ENCODE measurements at regions not wholly inside any gene's neighbourhood (a gene's known extent, or its start where the extent isn't known, plus 50 kb on each side); places are given as distances from the start of the nearest gene placed in this dataset.
"Not testable (repeated sequence)": the region's sequence is repeated elsewhere in the genome, so short reads cannot be mapped to it uniquely, and the experiment has no call there.

GRCh38 chr9:30942852-30943251 lies 1441.6 kb upstream of the ACO1 start:
- not testable (repeated sequence) for DNase-seq (ENCODE audit: low read depth in 2 of 2)

- no peak for DNase-seq (ENCODE audit: low read depth in 2 of 2)
These were observed 1440.8 kb upstream of the ACO1 start for GRCh38 chr9:30943446-30944224.

- no peak for DNase-seq (ENCODE audit: low read depth in 2 of 2)
These were observed 1440.2 kb upstream of the ACO1 start for GRCh38 chr9:30944225-30944569.

- no peak for DNase-seq (ENCODE audit: low read depth in 2 of 2)
These were observed 1439.6 kb upstream of the ACO1 start for GRCh38 chr9:30944741-30945280.

- DNase-seq (ENCODE audit: low read depth in 2 of 2), result no peak
These were observed 1420.1 kb upstream of the ACO1 start for GRCh38 chr9:30964332-30964731.

- no peak for DNase-seq (ENCODE audit: low read depth in 2 of 2)
These were observed 1417.0 kb upstream of the ACO1 start for GRCh38 chr9:30967476-30967875.

GRCh38 chr9:30970186-30970585 lies 1414.3 kb upstream of the ACO1 start:
- no peak for DNase-seq (ENCODE audit: low read depth in 2 of 2)

GRCh38 chr9:30970812-30971211 lies 1413.6 kb upstream of the ACO1 start:
- DNase-seq (ENCODE audit: low read depth in 2 of 2), result no peak

- DNase-seq (ENCODE audit: low read depth in 2 of 2), result no peak
These were observed 1411.8 kb upstream of the ACO1 start for GRCh38 chr9:30972654-30973053.

GRCh38 chr9:30977965-30978364 lies 1406.5 kb upstream of the ACO1 start:
- no peak for DNase-seq (ENCODE audit: low read depth in 2 of 2)

GRCh38 chr9:30982301-30982700 lies 1402.1 kb upstream of the ACO1 start:
- DNase-seq (ENCODE audit: low read depth in 2 of 2), result no peak

- no peak for DNase-seq (ENCODE audit: low read depth in 2 of 2)
These were observed 1388.3 kb upstream of the ACO1 start for GRCh38 chr9:30995956-30996738.

- DNase-seq (ENCODE audit: low read depth in 2 of 2), result no peak
These were observed 1387.7 kb upstream of the ACO1 start for GRCh38 chr9:30996761-30997160.

GRCh38 chr9:30997291-30997690 lies 1387.2 kb upstream of the ACO1 start:
- no peak for DNase-seq (ENCODE audit: low read depth in 2 of 2)

- no peak for DNase-seq (ENCODE audit: low read depth in 2 of 2)
These were observed 1379.3 kb upstream of the ACO1 start for GRCh38 chr9:31005086-31005665.

- DNase-seq (ENCODE audit: low read depth in 2 of 2), result no peak
These were observed 1371.1 kb upstream of the ACO1 start for GRCh38 chr9:31013371-31013770.

- DNase-seq (ENCODE audit: low read depth in 2 of 2), result no peak
These were observed 1360.6 kb upstream of the ACO1 start for GRCh38 chr9:31023847-31024246.

- DNase-seq (ENCODE audit: low read depth in 2 of 2), result no peak
These were observed 1356.8 kb upstream of the ACO1 start for GRCh38 chr9:31027678-31028077.

- DNase-seq (ENCODE audit: low read depth in 2 of 2), result no peak
These were observed 1356.3 kb upstream of the ACO1 start for GRCh38 chr9:31028137-31028536.

GRCh38 chr9:31030741-31031202 lies 1353.7 kb upstream of the ACO1 start:
- DNase-seq (ENCODE audit: low read depth in 2 of 2), result no peak

- DNase-seq (ENCODE audit: low read depth in 2 of 2), result no peak
These were observed 1352.2 kb upstream of the ACO1 start for GRCh38 chr9:31032206-31032605.

- no peak for DNase-seq (ENCODE audit: low read depth in 2 of 2)
These were observed 1350.1 kb upstream of the ACO1 start for GRCh38 chr9:31034311-31034710.

GRCh38 chr9:31040564-31040963 lies 1343.9 kb upstream of the ACO1 start:
- no peak for DNase-seq (ENCODE audit: low read depth in 2 of 2)

All from stimulated activated CD4-positive, alpha-beta T cell treated with anti-CD3 and anti-CD28 coated beads, Interleukin-1b, Interleukin-23, amount 100 ng/mL, for 4 hours (primary cell).